HCT116 (cell line): ENCODE measurements at regions not wholly inside any gene's neighbourhood (a gene's known extent, or its start where the extent isn't known, plus 50 kb on each side); places are given as distances from the start of the nearest gene placed in this dataset.

ENCODE experiments used
- ATAC-seq: fragments of 200-7000 bp; cut with Tn5 transposase; 2 replicates; pipeline ENCODE4 v1.9.1; 2020; ENCODE audit warnings: mild to moderate bottlenecking, moderate library complexity
- BruUV-seq: library from RNA; stranded (reverse); fragments of 400-500 nt; replicated peaks from 2 replicates; lab custom pipeline; 2021; lab: Mats Ljungman, UMichigan
- CTCF ChIA-PET: fragments of 300-600 bp; sonication (Branson Sonifier 250); formaldehyde crosslinking; loops from one replicate; lab custom pipeline; 2021; ENCODE audit warnings: antibody characterized with exemption; lab: Charles Lee
- POLR2A ChIA-PET: fragments of 300-600, 350-600 bp; sonication (Branson Sonifier 250); formaldehyde crosslinking; loops from one replicate; lab custom pipeline; 2021; ENCODE audit warnings: antibody characterized with exemption; lab: Charles Lee
- RAD21 ChIA-PET, 2 experiments: fragments of 300-600 bp; sonication (Branson Sonifier 250); formaldehyde crosslinking; loops; one replicate each; lab custom pipeline; 2023; ENCODE audit warnings: low total read pairs in 2 of 2; ENCODE audit not compliant: uncharacterized antibody in 2 of 2, unreplicated experiment in 2 of 2, low non-redundant PET in 1 of 2; lab: Charles Lee
- DNase-seq: peaks from one replicate; pipeline ENCODE4 v3.0.0-alpha.2; 2010; ENCODE audit warnings: low read depth, low spot score
- H2AFZ ChIP-seq: fragments of 200-600 bp; shearing (Covaris generic), sonication (generic); 2 replicates; pipeline ENCODE4 v1.6.1; 2017; ENCODE audit warnings: low read depth, mixed run types, mixed read lengths, antibody characterized with exemption, low read length; ENCODE audit not compliant: poor library complexity, severe bottlenecking
- H3K27ac ChIP-seq: 2 replicates; pipeline ENCODE4 v1.5.1; 2012; ENCODE audit warnings: low read depth, low read length
- H3K27me3 ChIP-seq: fragments of 200-600 bp; sonication (generic); 2 replicates; pipeline ENCODE4 v1.6.1; 2016; ENCODE audit warnings: mixed run types, low read length, mixed read lengths; ENCODE audit not compliant: insufficient read depth
- H3K36me3 ChIP-seq, 2 experiments: fragments of 200-500 bp in 1 of 2; fragments of 200-600 bp in 1 of 2; sonication (Bioruptor generic) in 1 of 2; sonication (generic) in 1 of 2; 2 replicates each; pipeline versions ENCODE4 v1.5.1 to v1.6.1; 2014 to 2016; ENCODE audit warnings: low read length in 2 of 2, inconsistent platforms in 1 of 2, mixed read lengths in 1 of 2, mixed run types in 1 of 2; ENCODE audit not compliant: insufficient read depth in 2 of 2, control insufficient read depth in 1 of 2
- H3K4me1 ChIP-seq, 2 experiments: fragments of 200-600 bp in 1 of 2; sonication (generic) in 1 of 2; 2 replicates each; pipeline versions ENCODE4 v1.5.1 to v1.6.1; 2012 to 2017; ENCODE audit warnings: low read length in 2 of 2, inconsistent platforms in 1 of 2, mild to moderate bottlenecking in 1 of 2, mixed read lengths in 1 of 2, mixed run types in 1 of 2, moderate library complexity in 1 of 2; ENCODE audit not compliant: insufficient read depth in 2 of 2, control insufficient read depth in 1 of 2
- H3K4me2 ChIP-seq: fragments of 200-600 bp; sonication (generic); 2 replicates; pipeline ENCODE4 v1.6.1; 2017; ENCODE audit warnings: mixed run types, low read length, mixed read lengths
- H3K4me3 ChIP-seq, 2 experiments: fragments of 200-600 bp in 1 of 2; sonication (generic) in 1 of 2; replicated peaks in 1 of 2; 2 replicates each; pipeline ENCODE4 v1.5.1; 2011 to 2016; ENCODE audit warnings: low read length in 2 of 2, control low read depth in 1 of 2, low read depth in 1 of 2, mild to moderate bottlenecking in 1 of 2, mixed read lengths in 1 of 2, mixed run types in 1 of 2
- H3K79me2 ChIP-seq: fragments of 200-600 bp; sonication (generic); 2 replicates; pipeline ENCODE4 v1.6.1; 2017; ENCODE audit warnings: mild to moderate bottlenecking, mixed run types, low read length, moderate library complexity, mixed read lengths; ENCODE audit not compliant: insufficient read depth
- H3K9ac ChIP-seq: fragments of 200-600 bp; sonication (generic); 2 replicates; pipeline ENCODE4 v1.6.1; 2016; ENCODE audit warnings: low read length, mixed read lengths
- H3K9me2 ChIP-seq: fragments of 200-600 bp; sonication (generic), shearing (Covaris generic); 2 replicates; pipeline ENCODE4 v1.6.1; 2017; ENCODE audit warnings: mixed run types, mild to moderate bottlenecking, moderate library complexity; ENCODE audit not compliant: insufficient read depth
- H3K9me3 ChIP-seq, 2 experiments: fragments of 200-500 bp in 1 of 2; fragments of 200-600 bp in 1 of 2; sonication (Bioruptor generic) in 1 of 2; sonication (generic) in 1 of 2; 2 replicates each; pipeline ENCODE4 v1.6.1; 2014 to 2017; ENCODE audit warnings: low read length in 2 of 2, mixed read lengths in 2 of 2, inconsistent platforms in 1 of 2, low read depth in 1 of 2, mild to moderate bottlenecking in 1 of 2, mixed run types in 1 of 2, moderate library complexity in 1 of 2; ENCODE audit not compliant: control insufficient read depth in 1 of 2, insufficient read depth in 1 of 2
- H4K20me1 ChIP-seq: fragments of 200-600 bp; sonication (generic), shearing (Covaris generic); 2 replicates; pipeline ENCODE4 v1.6.1; 2017; ENCODE audit warnings: mixed run types, mild to moderate bottlenecking, moderate library complexity; ENCODE audit not compliant: insufficient read depth
- CEBPB ChIP-seq: IDR thresholded peaks from 2 replicates; pipeline ENCODE4 v1.6.1; 2012; ENCODE audit warnings: low read depth
- EZH2phosphoT487 ChIP-seq: fragments of 200-600 bp; IDR thresholded peaks from 2 replicates; pipeline ENCODE4 v1.6.1; 2018; ENCODE audit warnings: antibody characterized with exemption, borderline replicate concordance
- POLR2A ChIP-seq: IDR thresholded peaks from 2 replicates; pipeline ENCODE4 v1.7.0; 2011; ENCODE audit warnings: borderline replicate concordance; ENCODE audit not compliant: insufficient read depth, insufficient read length; ENCODE audit errors: extremely low read depth
- RAD21 ChIP-seq: IDR thresholded peaks from 2 replicates; pipeline ENCODE4 v1.6.1; 2012; ENCODE audit warnings: low read depth, mild to moderate bottlenecking
- SIN3A ChIP-seq: IDR thresholded peaks from 2 replicates; pipeline ENCODE4 v1.6.1; 2012; ENCODE audit warnings: low read depth
- intact Hi-C: fragments of 100-400 bp; cut with micrococcal nuclease; formaldehyde crosslinking; loops from 2 replicates; pipeline ENCODE4 v1.10.0; 2022
- TF ChIP-seq, protein P1 (sequence below), 3 experiments: fragments of 200-600 bp in 1 of 3; sonication (generic) in 1 of 3; IDR thresholded peaks in 2 of 3; conservative IDR thresholded peaks in 1 of 3; 2 replicates each; pipeline ENCODE4 v1.5.1; 2012 to 2017; ENCODE audit warnings: low read depth in 2 of 3, low read length in 2 of 3, antibody characterized with exemption in 1 of 3, borderline replicate concordance in 1 of 3, control low read depth in 1 of 3, mild to moderate bottlenecking in 1 of 3, mixed read lengths in 1 of 3, mixed run types in 1 of 3, moderate library complexity in 1 of 3; ENCODE audit not compliant: insufficient read depth in 1 of 3

DNA sequence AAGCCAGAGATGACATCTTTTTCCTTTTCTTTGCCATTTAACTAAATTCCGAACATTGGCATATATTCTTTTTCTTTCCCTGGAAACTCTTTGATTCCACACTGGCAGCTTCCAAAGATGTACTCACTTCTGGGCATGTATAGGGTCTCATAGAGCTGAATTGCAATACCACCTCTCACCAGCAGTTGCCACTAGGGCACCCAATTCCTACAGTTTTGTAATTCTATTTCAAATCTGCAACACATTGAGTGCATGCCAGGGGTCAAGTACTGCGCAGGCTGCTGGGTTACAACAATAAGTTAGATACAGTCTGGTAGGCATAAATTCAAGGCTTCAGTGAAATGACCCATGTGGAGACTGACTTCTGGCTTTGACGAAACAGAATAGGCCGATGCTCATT, 208.8 kb upstream of the NLRP1 start:
- Histone ChIP-seq H3K36me3 (no peaks in the 10 kb centered on the region), H3K79me2 (no peaks in the 10 kb centered on the region), H2AFZ (no peak overlapping the region), H3K27me3 (peaks cover 27% of the 10 kb centered on the region; the same call in 1 of the 2 replicates), H3K4me1 (no peaks in the 10 kb centered on the region), H3K9ac (no peak overlapping the region), H4K20me1 (no peaks in the 10 kb centered on the region), H3K27ac (no peak overlapping the region), H3K4me3 (no peak overlapping the region), H3K9me3 (peaks cover 7 to 12% of the 10 kb centered on the region in 2 experiments; a peak in 3 of 4 replicates), H3K4me2 (no peak overlapping the region), H3K9me2 (no peaks in the 10 kb centered on the region)
- RAD21 ChIA-PET = no interaction called here
- POLR2A ChIA-PET = no interaction called here
- intact Hi-C loops = loop anchor here (10.0 kb wide), 1 partner anchor 482 kb away; no protein-coding TSS in a partner anchor
- DNase-seq (no peak), ATAC-seq (no peak)
- CTCF ChIA-PET = interaction anchor here (1.1 to 1.3 kb wide), 3 partner anchors 12 to 619 kb away, joined by 3 to 4 read pairs (median 3); no protein-coding TSS in a partner anchor
- BruUV-seq = no TSS peak
- TF ChIP-seq, protein P1, sequence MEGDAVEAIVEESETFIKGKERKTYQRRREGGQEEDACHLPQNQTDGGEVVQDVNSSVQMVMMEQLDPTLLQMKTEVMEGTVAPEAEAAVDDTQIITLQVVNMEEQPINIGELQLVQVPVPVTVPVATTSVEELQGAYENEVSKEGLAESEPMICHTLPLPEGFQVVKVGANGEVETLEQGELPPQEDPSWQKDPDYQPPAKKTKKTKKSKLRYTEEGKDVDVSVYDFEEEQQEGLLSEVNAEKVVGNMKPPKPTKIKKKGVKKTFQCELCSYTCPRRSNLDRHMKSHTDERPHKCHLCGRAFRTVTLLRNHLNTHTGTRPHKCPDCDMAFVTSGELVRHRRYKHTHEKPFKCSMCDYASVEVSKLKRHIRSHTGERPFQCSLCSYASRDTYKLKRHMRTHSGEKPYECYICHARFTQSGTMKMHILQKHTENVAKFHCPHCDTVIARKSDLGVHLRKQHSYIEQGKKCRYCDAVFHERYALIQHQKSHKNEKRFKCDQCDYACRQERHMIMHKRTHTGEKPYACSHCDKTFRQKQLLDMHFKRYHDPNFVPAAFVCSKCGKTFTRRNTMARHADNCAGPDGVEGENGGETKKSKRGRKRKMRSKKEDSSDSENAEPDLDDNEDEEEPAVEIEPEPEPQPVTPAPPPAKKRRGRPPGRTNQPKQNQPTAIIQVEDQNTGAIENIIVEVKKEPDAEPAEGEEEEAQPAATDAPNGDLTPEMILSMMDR (IDR thresholded peaks at IDR 0.05 in 2 of 3, conservative IDR thresholded peaks at IDR 0.05 in 1 of 3; ENCODE audit: borderline replicate concordance in 1 of 3, insufficient read depth in 1 of 3, low read depth in 2 of 3, low read length in 2 of 3) = peak in 2 of 3 experiments; percentile 49 to 68; a peak in 4 of 6 replicates
- TF ChIP-seq EZH2phosphoT487 (no peak), POLR2A (no peak), CEBPB (no peak)

DNA sequence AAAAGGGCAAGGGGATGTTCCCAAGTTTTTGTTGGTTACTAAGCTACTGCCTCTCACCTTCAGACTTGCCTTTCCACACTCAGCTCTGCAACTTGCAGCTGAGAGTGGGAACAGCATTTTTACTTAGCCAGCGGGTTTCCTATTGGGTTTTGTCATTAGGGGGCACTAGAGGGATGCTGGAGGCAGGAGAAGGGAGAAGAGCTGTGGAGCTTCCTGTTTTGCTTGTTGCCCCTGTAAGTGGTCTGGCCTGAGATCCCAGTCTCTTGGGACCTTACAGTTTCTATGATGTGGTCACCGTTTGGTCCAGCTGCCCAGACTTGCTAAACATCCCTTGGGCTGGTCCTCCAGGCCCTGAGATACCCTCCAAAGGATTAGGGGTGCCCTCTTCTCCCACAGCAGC, 209.6 kb upstream of the NLRP1 start:
- no peak overlapping the region for H3K9ac ChIP-seq
- ATAC-seq (no peak), DNase-seq (no peak)
- TF ChIP-seq SIN3A (no peak), RAD21 (peak; percentile 67)
- TF ChIP-seq, protein P1 (IDR thresholded peaks at IDR 0.05 in 2 of 3, conservative IDR thresholded peaks at IDR 0.05 in 1 of 3; ENCODE audit: borderline replicate concordance in 1 of 3, insufficient read depth in 1 of 3, low read depth in 2 of 3, low read length in 2 of 3) = peak in 2 of 3 experiments; percentile 38 to 40; a peak in 4 of 6 replicates
- H3K9me3 ChIP-seq = peaks cover 7 to 12% of the 10 kb centered on the region in 2 experiments; a peak in 3 of 4 replicates
- H2AFZ ChIP-seq = no peak overlapping the region
- intact Hi-C loops = loop anchor here (10.0 kb wide), 1 partner anchor 481 kb away; no protein-coding TSS in a partner anchor
- ChIA-PET CTCF (interaction anchor here (1.0 to 1.3 kb wide), 5 partner anchors 13 to 619 kb away, joined by 3 to 4 read pairs (median 3); no protein-coding TSS in a partner anchor), POLR2A (no interaction called here), RAD21 (interaction anchor here in 1 of 2 experiments (0.6 kb wide), 1 partner anchor 486 kb away, joined by 3 read pairs; no protein-coding TSS in a partner anchor)
- H3K9me2 ChIP-seq = no peaks in the 10 kb centered on the region
- H3K4me3 ChIP-seq = no peak overlapping the region
- no peak overlapping the region for H3K27ac ChIP-seq
- no TSS peak for BruUV-seq
- peaks cover 34% of the 10 kb centered on the region; the same call in 1 of the 2 replicates for H3K27me3 ChIP-seq
- H3K4me1 ChIP-seq = no peaks in the 10 kb centered on the region
- no peaks in the 10 kb centered on the region for H4K20me1 ChIP-seq
- H3K36me3 ChIP-seq = no peaks in the 10 kb centered on the region
- H3K4me2 ChIP-seq = no peak overlapping the region
- no peaks in the 10 kb centered on the region for H3K79me2 ChIP-seq
